H9 (cell line): ENCODE measurements at regions not wholly inside any gene's neighbourhood (a gene's known extent, or its start where the extent isn't known, plus 50 kb on each side); places are given as distances from the start of the nearest gene placed in this dataset.
A peak's percentile ranks its signal among the peaks of the same experiment; 100 is the strongest.

Source experiments
- DNase-seq: peaks from one replicate; pipeline ENCODE4 v3.0.0-alpha.2; 2017
- H2AFZ ChIP-seq: one replicate; pipeline ENCODE4 v1.6.1; 2013; ENCODE audit warnings: mild to moderate bottlenecking, low read length, control low read depth, moderate library complexity
- H2AK5ac ChIP-seq: 2 replicates; pipeline ENCODE4 v1.6.1; 2013; ENCODE audit warnings: low read length, control low read depth, mixed read lengths; ENCODE audit not compliant: insufficient read length
- H2BK120ac ChIP-seq: one replicate; pipeline ENCODE4 v1.6.1; 2013; ENCODE audit warnings: low read depth, mild to moderate bottlenecking, low read length, control low read depth, inconsistent platforms; ENCODE audit not compliant: poor library complexity, severe bottlenecking
- H2BK12ac ChIP-seq: 2 replicates; pipeline ENCODE4 v1.6.1; 2013; ENCODE audit warnings: low read length, control low read depth, mixed read lengths, low read depth; ENCODE audit not compliant: insufficient read length
- H2BK15ac ChIP-seq: 2 replicates; pipeline ENCODE4 v1.6.1; 2013; ENCODE audit warnings: low read depth, low read length, control low read depth
- H2BK20ac ChIP-seq: one replicate; pipeline ENCODE4 v1.6.1; 2013; ENCODE audit warnings: low read depth, mild to moderate bottlenecking, low read length, control low read depth, inconsistent platforms; ENCODE audit not compliant: poor library complexity, severe bottlenecking
- H2BK5ac ChIP-seq: 2 replicates; pipeline ENCODE4 v1.6.1; 2013; ENCODE audit warnings: low read length, control low read depth, mixed read lengths; ENCODE audit not compliant: insufficient read length
- H3K14ac ChIP-seq: 2 replicates; pipeline ENCODE4 v1.6.1; 2013; ENCODE audit warnings: low read length, control low read depth; ENCODE audit not compliant: insufficient read depth
- H3K18ac ChIP-seq: 2 replicates; pipeline ENCODE4 v1.6.1; 2013; ENCODE audit warnings: low read depth, mild to moderate bottlenecking, mixed read lengths, low read length, control low read depth; ENCODE audit not compliant: insufficient read length
- H3K23ac ChIP-seq: 2 replicates; pipeline ENCODE4 v1.6.1; 2013; ENCODE audit warnings: low read length, control low read depth, mixed read lengths, low read depth; ENCODE audit not compliant: insufficient read length
- H3K23me2 ChIP-seq: 2 replicates; pipeline ENCODE4 v1.6.1; 2013; ENCODE audit warnings: low read depth, mild to moderate bottlenecking, mixed read lengths, low read length, control low read depth; ENCODE audit not compliant: insufficient read length, poor library complexity, severe bottlenecking
- H3K27ac ChIP-seq: 2 replicates; pipeline ENCODE4 v1.5.1; 2013; ENCODE audit warnings: low read length, control low read depth, mixed read lengths, low read depth; ENCODE audit not compliant: insufficient read length
- H3K27me3 ChIP-seq: 2 replicates; pipeline ENCODE4 v1.6.1; 2013; ENCODE audit warnings: low read length, control low read depth, inconsistent platforms; ENCODE audit not compliant: insufficient read depth
- H3K4ac ChIP-seq: 2 replicates; pipeline ENCODE4 v1.6.1; 2013; ENCODE audit warnings: low read depth, mild to moderate bottlenecking, control low read depth, inconsistent platforms, low read length, moderate library complexity
- H3K4me1 ChIP-seq: 2 replicates; pipeline ENCODE4 v1.6.1; 2013; ENCODE audit warnings: low read length, control low read depth, inconsistent platforms; ENCODE audit not compliant: insufficient read depth
- H3K4me2 ChIP-seq: 2 replicates; pipeline ENCODE4 v1.6.1; 2013; ENCODE audit warnings: low read length, control low read depth, mixed read lengths; ENCODE audit not compliant: insufficient read length, insufficient read depth
- H3K56ac ChIP-seq: 2 replicates; pipeline ENCODE4 v1.6.1; 2013; ENCODE audit warnings: low read depth, mild to moderate bottlenecking, mixed read lengths, low read length, control low read depth; ENCODE audit not compliant: insufficient read length
- H3K79me1 ChIP-seq: 2 replicates; pipeline ENCODE4 v1.6.1; 2013; ENCODE audit warnings: low read depth, mild to moderate bottlenecking, moderate library complexity, low read length, control low read depth, inconsistent platforms; ENCODE audit not compliant: insufficient read depth, poor library complexity, severe bottlenecking
- H3K79me2 ChIP-seq: 2 replicates; pipeline ENCODE4 v1.6.1; 2013; ENCODE audit warnings: low read length, control low read depth, inconsistent platforms; ENCODE audit not compliant: insufficient read depth
- H3K9ac ChIP-seq: 2 replicates; pipeline ENCODE4 v1.6.1; 2013; ENCODE audit warnings: low read length, control low read depth, mixed read lengths; ENCODE audit not compliant: insufficient read length; ENCODE audit errors: extremely low read depth
- H3K9me3 ChIP-seq: one replicate; pipeline ENCODE4 v1.6.1; 2013; ENCODE audit warnings: low read depth, low read length, inconsistent platforms; ENCODE audit not compliant: control insufficient read depth
- H3T11ph ChIP-seq: one replicate; pipeline ENCODE4 v1.6.1; 2013; ENCODE audit warnings: mild to moderate bottlenecking, low read length, control low read depth, inconsistent platforms
- H4K20me1 ChIP-seq: one replicate; pipeline ENCODE4 v1.6.1; 2013; ENCODE audit not compliant: control insufficient read depth, insufficient read length, insufficient read depth
- H4K5ac ChIP-seq: 2 replicates; pipeline ENCODE4 v1.6.1; 2013; ENCODE audit warnings: low read depth, mild to moderate bottlenecking, mixed read lengths, low read length, control low read depth; ENCODE audit not compliant: insufficient read length
- H4K8ac ChIP-seq: replicated peaks from 2 replicates; pipeline ENCODE4 v1.6.1; 2013; ENCODE audit warnings: low read length, control low read depth, mixed read lengths, low read depth; ENCODE audit not compliant: insufficient read length
- H4K91ac ChIP-seq: 2 replicates; pipeline ENCODE4 v1.6.1; 2013; ENCODE audit warnings: low read depth, mild to moderate bottlenecking, moderate library complexity, mixed read lengths, low read length, control low read depth; ENCODE audit not compliant: insufficient read length
- H3K27ac Mint-ChIP-seq, 3 experiments: 2 replicates in 2 of 3; 3 replicates in 1 of 3; pipeline ENCODE4 v1.8.0; 2020 to 2021; ENCODE audit warnings: mixed read lengths in 3 of 3, mild to moderate bottlenecking in 1 of 3, moderate library complexity in 1 of 3
- H3K27me3 Mint-ChIP-seq: 2 replicates; pipeline ENCODE4 v1.8.0; 2021; ENCODE audit warnings: low read depth, mild to moderate bottlenecking, moderate library complexity, mixed read lengths
- H3K36me3 Mint-ChIP-seq, 3 experiments: 2 replicates in 2 of 3; 3 replicates in 1 of 3; pipeline ENCODE4 v1.8.0; 2020 to 2021; ENCODE audit warnings: low read depth in 3 of 3, mixed read lengths in 3 of 3; ENCODE audit not compliant: insufficient read depth in 1 of 3
- H3K4me1 Mint-ChIP-seq, 2 experiments: 2 replicates each; pipeline ENCODE4 v1.8.0; 2020; ENCODE audit warnings: mixed read lengths in 2 of 2
- H3K4me3 Mint-ChIP-seq, 2 experiments: 2 replicates in 1 of 2; 3 replicates in 1 of 2; pipeline ENCODE4 v1.8.0; 2020 to 2021; ENCODE audit warnings: mild to moderate bottlenecking in 2 of 2, mixed read lengths in 2 of 2, moderate library complexity in 1 of 2
- H3K9me3 Mint-ChIP-seq, 2 experiments: 2 replicates in 1 of 2; 3 replicates in 1 of 2; pipeline ENCODE4 v1.8.0; 2020; ENCODE audit warnings: mild to moderate bottlenecking in 2 of 2, mixed read lengths in 2 of 2, moderate library complexity in 1 of 2
- WGBS: extraction: QIAGEN DNeasy Blood & Tissue Kit; methylation state at CpG from one replicate; pipeline ENCODE4 v1.1.7; 2013; ENCODE audit warnings: missing lambda C conversion rate, low lambda C conversion rate, mixed read lengths; ENCODE audit not compliant: insufficient read length; ENCODE audit errors: extremely low coverage; 5-methylcytosine and 5-hydroxymethylcytosine counted together
- TF ChIP-seq, protein P1 (sequence below): fragments of 200-600 bp; sonication (generic); conservative IDR thresholded peaks from 3 replicates; pipeline ENCODE4 v1.8.0; 2021; ENCODE audit warnings: antibody characterized with exemption, mild to moderate bottlenecking

DNA sequence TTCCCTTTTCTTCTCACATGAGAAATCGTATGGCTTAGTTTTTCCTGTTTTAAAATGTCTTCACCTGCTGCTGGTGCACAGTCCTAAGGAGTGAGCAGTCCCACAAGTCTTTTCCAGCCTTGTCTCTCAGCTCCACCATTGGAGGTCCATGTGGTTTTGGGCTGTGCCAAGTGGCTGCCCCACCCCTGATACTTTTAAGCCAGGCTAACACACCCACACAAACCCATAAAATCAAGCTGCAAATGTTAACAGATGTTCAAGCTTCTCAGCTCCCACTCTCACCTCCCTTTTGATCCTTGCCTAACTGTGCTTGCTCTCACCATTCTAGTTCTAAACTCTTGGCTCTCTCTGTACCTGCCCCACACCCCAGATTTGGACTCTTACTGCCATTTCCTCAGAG, 74.5 kb upstream of the COL24A1 start:
- TF ChIP-seq, protein P1, sequence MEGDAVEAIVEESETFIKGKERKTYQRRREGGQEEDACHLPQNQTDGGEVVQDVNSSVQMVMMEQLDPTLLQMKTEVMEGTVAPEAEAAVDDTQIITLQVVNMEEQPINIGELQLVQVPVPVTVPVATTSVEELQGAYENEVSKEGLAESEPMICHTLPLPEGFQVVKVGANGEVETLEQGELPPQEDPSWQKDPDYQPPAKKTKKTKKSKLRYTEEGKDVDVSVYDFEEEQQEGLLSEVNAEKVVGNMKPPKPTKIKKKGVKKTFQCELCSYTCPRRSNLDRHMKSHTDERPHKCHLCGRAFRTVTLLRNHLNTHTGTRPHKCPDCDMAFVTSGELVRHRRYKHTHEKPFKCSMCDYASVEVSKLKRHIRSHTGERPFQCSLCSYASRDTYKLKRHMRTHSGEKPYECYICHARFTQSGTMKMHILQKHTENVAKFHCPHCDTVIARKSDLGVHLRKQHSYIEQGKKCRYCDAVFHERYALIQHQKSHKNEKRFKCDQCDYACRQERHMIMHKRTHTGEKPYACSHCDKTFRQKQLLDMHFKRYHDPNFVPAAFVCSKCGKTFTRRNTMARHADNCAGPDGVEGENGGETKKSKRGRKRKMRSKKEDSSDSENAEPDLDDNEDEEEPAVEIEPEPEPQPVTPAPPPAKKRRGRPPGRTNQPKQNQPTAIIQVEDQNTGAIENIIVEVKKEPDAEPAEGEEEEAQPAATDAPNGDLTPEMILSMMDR: no peak
- Histone ChIP-seq H3T11ph (no peak overlapping the region), H3K27ac (no peak overlapping the region), H3K79me2 (no peaks in the 10 kb centered on the region), H3K14ac (no peak overlapping the region), H3K9me3 (no peaks in the 10 kb centered on the region), H4K91ac (no peak overlapping the region), H2BK20ac (no peak overlapping the region), H2BK15ac (no peak overlapping the region), H3K4me1 (no peaks in the 10 kb centered on the region), H2BK120ac (no peak overlapping the region), H4K5ac (no peak overlapping the region), H3K56ac (no peak overlapping the region), H3K27me3 (no peaks in the 10 kb centered on the region), H3K4me2 (no peak overlapping the region), H2AK5ac (no peak overlapping the region), H4K8ac (no peak overlapping the region), H3K79me1 (no peaks in the 10 kb centered on the region), H3K23ac (no peak overlapping the region), H3K4ac (no peak overlapping the region), H3K9ac (no peak overlapping the region), H4K20me1 (no peaks in the 10 kb centered on the region), H2BK12ac (no peak overlapping the region), H2BK5ac (no peak overlapping the region), H3K18ac (no peak overlapping the region), H3K23me2 (no peaks in the 10 kb centered on the region), H2AFZ (no peak overlapping the region)
- Mint-ChIP-seq H3K9me3 (peaks cover 2 to 5% of the 10 kb centered on the region in 2 experiments; a peak in 3 of 5 replicates), H3K4me1 (peaks cover 5 to 6% of the 10 kb centered on the region in 2 experiments), H3K36me3 (0 out of 7 replicates have a peak, but pooled peaks cover 0 to 2% (median 0%) of the 10 kb centered on the region in 3 experiments), H3K27me3 (no peaks in the 10 kb centered on the region), H3K4me3 (no peak overlapping the region), H3K27ac (0 out of 7 replicates have a peak overlapping the region, but pooled peaks of 1 of the 3 experiments have one; percentile 1)
- WGBS: no CpG with 5 or more reads among the region's 1 CpG
- no peak for DNase-seq
